Thyroid gland (tissue), 4 donors: ENCODE measurements at regions not wholly inside any gene's neighbourhood (a gene's known extent, or its start where the extent isn't known, plus 50 kb on each side); places are given as distances from the start of the nearest gene placed in this dataset.

ENCODE experiments used
- POLR2A ChIP-seq, 2 donors: fragments of 450-650 bp; IDR thresholded peaks; one replicate each; pipeline ENCODE4 v1.6.1; 2017; ENCODE audit warnings: antibody characterized with exemption in 2 of 2, mild to moderate bottlenecking in 2 of 2, moderate library complexity in 1 of 2
- TF ChIP-seq, protein P1 (sequence below), 6 experiments: fragments of 200-600 bp in 3 of 6; fragments of 450-650 bp in 3 of 6; sonication (generic) in 3 of 6; IDR thresholded peaks; one replicate each; pipeline ENCODE4 v1.5.1; 2016 to 2019; ENCODE audit warnings: antibody characterized with exemption in 6 of 6, mild to moderate bottlenecking in 2 of 6, inconsistent platforms in 1 of 6, moderate library complexity in 1 of 6

DNA sequence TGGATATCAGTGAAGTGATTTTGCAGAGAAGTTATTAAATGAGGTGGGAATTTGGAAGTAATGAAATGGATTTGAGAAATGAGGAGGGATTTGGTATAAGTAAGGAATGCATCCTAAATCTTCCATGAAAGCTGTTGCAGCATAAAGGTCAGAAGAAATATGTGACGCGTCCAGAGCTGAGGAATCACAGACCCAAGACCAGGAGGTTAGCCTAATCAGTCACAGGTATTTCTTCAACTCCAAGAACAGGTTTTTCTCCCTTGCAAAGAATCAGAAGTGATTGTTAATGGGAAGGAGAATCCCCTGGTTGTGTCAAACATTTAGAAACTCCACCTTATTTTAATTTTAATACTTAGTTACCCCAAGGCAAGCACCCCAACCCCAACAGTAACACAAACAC lies 253.2 kb downstream of the MEX3B start:
- TF ChIP-seq, protein P1, sequence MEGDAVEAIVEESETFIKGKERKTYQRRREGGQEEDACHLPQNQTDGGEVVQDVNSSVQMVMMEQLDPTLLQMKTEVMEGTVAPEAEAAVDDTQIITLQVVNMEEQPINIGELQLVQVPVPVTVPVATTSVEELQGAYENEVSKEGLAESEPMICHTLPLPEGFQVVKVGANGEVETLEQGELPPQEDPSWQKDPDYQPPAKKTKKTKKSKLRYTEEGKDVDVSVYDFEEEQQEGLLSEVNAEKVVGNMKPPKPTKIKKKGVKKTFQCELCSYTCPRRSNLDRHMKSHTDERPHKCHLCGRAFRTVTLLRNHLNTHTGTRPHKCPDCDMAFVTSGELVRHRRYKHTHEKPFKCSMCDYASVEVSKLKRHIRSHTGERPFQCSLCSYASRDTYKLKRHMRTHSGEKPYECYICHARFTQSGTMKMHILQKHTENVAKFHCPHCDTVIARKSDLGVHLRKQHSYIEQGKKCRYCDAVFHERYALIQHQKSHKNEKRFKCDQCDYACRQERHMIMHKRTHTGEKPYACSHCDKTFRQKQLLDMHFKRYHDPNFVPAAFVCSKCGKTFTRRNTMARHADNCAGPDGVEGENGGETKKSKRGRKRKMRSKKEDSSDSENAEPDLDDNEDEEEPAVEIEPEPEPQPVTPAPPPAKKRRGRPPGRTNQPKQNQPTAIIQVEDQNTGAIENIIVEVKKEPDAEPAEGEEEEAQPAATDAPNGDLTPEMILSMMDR (IDR thresholded peaks at IDR 0.05), result no peak
- no peak for TF ChIP-seq POLR2A (IDR thresholded peaks at IDR 0.05)
